ENCODE measurements at regions not wholly inside any gene's neighbourhood (a gene's known extent, or its start where the extent isn't known, plus 50 kb on each side); places are given as distances from the start of the nearest gene placed in this dataset.

DNA sequence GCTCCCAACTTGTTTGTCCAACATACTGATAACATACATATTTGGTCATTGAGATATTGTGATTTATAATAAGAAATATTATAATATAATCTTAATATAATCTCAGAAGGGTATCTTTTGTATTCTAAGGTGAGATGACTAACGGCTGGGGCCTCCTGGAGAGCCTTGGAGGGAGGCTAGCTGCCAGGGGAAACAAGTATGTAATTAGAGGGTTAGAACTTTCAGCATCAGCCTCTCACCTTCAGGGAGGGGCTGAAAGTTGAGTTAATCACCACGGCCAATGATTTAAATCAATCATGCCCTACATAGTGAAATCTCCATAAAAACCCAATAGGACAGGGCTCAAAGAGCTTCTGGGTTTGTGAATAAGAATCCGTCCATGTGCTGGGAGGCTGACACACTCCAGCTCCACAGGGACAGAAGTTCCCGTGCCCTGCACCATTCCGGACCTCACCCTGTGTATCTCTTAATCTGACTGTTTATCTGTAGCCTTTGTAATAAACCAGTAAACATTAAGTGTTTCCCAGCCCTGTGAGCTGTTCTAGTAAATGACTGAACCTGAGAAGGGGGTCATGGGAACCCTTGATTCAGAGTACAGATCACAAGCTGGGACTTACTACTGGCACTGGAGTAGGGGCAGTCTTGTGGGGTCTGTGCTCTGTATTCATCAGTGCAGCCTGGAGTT lies 86.3 kb upstream of the STEAP1B start:
- DNase-seq = no peak

DNA sequence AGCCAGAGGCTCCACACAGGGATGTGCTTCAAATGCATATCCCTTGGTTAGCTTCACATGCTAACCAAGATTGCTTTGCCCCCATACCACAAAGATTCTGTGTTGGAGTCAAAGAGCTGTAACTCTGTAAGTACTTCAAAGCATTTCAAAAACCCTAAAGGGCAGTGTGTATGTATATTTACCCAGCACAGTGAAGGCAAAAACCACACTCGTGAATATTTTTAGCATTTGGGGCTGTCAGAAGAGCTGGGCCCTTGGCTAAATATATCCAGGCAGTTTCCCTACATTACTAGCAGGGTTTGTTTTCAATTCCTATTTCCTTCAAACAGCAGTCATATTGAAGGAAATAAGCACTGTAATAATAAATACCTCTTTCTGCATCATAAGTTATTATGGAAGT lies 84.2 kb upstream of the STEAP1B start:
- DNase-seq = no peak

DNA sequence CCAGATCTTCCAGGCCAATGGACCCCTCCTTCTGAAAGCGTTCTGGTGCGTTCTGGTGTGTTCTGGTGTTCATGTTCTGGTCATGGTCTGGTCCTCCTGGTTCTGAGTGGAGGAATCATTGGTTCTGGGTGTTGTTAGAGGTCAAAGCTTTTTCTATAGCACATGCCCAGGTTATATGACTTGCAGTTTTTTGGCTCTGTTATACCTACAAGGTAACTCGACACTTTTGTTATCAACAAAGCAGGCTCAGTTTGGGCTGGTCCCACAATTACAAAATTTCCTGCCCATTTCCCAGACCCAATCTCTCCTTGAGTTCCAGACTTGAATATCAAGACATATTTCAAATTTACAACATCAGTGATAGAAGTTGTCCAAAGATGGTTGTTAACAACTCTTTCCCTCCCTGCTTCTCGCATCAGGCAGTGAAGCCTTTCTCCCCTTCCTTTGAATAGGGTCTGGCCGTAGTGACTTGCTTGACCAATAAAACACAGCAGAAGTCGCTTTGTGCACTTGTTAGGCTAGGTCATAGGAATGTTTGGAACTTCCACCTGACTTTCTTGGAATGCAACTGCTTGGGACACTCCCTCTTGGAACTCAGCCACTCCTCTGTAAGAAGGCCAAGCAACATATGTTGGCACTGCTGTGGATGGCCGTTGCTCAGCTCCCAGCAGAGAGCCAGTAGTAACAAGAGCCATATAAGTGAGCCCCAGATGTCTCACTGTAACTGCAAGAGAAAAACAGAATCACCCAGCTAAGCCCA lies 83.1 kb upstream of the STEAP1B start:
- DNase-seq = peak; percentile 87

DNA sequence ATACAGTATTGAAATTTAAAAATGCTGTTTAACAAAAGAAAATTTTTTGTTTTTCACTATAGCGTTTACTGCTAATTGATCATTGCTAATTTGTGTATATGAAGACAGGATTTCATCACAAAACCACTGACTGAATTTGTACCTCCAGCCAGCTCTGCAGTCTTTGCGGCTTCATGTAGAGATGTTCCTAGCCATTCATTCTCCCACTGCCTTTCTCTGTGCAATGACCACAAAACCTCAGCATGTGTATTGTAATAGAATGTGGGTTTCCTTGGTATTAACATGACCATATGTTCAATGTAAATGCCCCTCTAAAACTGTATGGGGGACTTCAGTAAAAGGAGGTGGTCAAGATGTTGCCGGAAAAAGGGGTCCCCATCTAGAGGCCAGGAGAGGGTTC lies 81.1 kb upstream of the STEAP1B start:
- no peak for DNase-seq

DNA sequence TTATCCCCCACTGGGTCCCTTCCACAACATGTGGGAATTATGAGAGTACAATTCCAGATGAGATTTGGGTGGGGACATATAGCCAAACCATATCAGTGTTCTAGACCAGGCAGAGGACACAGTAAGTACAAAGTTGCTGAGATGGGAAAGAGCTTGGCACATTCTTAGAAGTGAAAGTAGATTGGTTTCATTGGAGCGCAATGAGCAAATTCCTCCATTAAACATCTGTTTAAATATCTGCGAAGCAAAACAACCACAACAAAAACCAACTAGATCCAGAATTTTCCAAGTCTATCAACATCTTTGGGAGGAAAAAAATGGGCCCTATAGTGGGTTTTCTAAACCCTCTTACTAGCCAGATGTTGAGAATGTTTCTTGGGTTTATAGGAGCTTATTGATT lies 80.0 kb upstream of the STEAP1B start:
- no peak for DNase-seq

DNA sequence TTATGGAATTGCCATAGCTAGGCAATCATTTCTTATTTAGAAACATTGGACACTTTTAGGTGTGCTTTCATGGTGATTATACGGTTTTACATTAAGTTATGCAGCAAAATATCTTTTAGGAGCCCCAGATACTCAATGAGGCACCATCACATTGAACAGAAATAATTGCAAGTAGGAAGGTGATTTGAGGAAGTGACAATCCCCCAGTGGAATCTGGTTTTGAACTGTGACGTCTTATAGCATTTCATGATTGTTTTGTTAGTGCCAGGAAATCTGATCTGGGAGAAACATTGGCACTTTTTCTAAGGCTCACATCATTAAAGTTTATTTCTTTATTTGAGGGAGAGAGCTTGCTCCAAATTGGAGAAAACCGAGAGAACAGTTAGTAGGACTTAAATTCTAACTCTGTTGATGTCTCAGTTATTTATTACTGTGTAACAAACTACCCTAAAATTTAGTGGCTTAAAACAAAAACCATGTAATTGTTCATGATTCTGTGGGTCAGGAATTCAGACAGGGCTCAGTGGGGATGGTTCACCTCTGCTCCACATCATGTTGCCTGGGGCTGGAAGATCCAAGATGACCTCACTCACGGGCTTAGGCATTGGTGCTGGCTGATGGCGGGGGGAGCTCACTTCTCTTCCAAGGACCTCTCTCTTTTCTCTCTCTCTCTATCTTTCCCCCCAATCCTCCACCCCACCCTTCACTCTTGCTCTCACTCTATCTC lies 78.2 kb upstream of the STEAP1B start:
- DNase-seq = no peak

DNA sequence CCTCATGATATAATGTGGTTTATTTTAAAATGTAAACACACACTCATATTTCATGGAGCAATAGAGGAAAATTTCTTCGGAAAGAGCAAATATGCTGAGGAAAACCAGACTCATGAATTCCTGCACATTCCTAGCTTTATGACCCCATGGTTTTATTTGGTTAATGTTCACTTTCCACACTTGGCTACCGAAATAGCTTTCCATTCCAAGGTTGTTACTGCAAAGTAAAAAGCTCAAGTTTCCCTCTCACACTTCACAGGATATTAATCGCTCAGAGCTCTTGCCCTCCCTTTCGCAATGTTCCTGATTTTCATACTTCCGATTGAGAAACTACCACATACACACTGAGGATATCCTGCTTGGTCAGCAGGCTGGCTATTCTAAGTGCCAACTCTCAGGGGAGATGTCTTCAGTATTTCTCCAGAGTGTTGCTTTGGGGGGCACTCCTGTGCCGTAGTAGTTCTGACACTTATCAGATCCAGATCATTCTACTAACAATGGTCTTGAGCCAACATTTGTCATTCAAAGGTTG lies 77.5 kb upstream of the STEAP1B start:
- DNase-seq = no peak

DNA sequence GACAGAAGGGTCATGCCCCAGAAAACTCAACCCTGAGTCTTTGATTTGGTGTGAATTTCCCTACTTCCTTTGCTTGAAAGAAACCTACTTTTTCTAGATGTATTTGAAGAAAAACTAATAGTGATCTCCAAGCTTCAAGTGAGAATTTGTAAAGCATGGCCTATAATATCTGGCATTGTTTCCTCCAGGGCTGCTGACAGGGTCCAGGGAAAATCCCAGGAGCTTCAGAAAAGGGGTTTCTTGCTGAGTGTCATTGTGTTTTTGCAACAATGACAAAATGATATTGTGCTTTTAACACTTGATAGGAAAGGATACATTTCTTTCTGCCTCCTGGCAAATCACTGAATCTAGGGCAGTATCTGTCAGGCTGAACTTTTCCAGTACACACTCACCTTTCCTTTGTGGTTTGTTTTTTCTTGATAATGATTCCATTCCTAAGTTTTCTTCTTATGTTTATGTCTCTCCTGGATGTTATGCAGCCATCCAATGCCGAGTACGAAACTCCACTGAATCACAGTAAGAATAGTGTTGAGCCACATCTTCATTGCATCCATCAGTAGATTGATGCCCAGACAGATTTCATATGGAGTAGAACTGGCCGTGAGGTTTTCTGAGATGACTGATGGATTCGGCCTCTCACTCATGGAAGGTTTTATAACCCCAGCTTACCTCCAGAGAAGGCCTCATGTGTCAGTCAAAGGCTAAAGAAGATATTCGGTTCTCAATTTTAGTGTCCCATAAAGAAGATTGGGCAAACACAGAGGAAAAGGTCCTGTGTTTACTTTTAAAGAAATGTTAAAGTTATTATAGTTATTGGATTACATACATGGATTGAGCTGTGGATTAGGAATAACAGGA lies 76.9 kb upstream of the STEAP1B start:
- DNase-seq = no peak

DNA sequence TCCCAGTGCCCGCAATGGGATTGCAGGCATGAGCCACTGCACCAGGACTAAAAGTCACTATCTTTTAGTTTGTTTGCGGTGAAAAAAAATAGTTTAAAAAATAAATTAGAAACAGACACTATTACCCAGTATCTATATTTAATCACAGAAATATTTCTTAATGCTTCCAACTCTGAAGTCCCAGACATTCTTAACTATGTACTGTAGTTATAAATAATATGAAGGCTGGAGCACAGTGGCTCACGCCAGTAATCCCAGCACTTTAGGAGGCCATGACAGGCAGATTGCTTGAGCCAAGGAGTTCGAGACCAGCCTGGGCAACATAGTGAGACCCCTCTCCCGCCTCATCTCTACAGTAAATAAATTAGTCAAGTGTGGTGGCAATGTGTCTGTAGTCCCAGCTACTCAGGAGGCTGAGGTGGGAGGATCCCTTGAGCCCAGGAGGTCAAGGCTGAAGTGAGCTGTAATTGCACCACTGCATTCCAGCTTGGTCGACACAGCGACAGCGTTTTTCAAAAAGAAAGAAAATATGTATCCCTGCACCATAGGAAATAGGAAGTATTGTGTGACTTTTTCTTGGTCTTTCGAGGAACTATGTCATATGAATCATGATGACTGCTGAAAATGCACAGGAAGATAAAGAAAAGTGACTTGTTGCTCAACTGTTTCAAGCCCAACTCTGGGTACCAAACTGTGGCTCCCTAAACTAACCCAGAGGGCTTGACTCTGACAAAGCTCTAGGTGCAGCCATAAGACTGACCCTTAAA lies 74.9 kb upstream of the STEAP1B start:
- no peak for DNase-seq

DNA sequence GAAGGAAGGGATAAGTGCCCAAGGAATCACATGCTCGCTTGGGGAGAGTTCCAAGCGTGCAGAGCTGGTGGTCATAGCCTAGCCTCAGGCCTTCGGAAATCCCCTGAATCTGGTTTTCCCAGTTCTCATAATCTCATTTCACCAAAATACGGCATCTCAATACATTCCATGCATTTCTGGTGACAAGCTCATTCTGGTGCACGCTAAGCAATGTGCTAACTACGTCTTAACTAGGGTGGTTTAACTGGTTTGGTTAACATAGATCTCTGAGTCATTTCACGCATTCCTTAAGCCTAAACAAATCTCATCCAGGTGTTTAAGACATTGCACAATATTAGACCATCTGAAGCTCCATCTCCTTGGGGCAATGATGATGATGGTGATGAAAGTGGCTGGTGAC lies 72.9 kb upstream of the STEAP1B start:
- DNase-seq = no peak

DNA sequence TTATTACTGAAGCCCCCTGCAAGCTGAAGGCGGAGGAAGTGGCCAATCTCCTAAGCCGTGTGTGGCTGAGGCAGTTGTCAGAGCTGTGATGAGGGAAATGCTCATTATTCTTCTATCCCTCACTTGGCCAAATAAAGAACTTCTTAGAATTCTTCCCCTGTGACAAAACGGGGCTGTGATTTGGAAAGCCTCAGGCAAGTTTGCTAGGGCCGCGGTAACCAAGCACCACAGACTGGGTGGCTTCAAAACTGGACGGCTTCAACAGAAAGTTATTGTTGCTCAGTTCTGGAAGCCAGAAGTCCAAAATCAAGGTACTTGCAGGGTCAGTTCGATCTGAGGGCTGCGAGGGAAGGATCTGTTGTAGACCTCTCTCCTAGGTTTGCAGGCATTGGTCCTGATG lies 72.3 kb upstream of the STEAP1B start:
- DNase-seq = no peak

DNA sequence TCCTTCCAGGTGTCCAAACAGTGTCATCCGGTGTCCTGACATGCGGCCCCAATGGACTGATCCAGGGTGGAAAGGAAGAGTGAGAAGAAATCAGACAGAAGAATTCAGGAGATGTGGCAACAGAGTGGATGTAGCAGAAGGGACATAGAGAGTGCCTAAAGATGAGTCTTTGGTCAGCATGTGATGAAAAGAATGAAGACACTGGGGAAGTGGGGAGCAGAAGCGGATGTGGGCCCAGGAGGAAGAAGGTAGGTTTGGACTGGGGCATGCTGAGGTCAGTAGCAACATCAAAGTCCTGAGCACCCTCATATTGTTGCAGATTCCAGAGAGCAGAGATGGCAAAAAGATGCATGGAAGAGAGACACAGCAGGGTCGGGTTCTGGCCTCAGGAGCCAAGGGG lies 71.8 kb upstream of the STEAP1B start:
- no peak for DNase-seq

DNA sequence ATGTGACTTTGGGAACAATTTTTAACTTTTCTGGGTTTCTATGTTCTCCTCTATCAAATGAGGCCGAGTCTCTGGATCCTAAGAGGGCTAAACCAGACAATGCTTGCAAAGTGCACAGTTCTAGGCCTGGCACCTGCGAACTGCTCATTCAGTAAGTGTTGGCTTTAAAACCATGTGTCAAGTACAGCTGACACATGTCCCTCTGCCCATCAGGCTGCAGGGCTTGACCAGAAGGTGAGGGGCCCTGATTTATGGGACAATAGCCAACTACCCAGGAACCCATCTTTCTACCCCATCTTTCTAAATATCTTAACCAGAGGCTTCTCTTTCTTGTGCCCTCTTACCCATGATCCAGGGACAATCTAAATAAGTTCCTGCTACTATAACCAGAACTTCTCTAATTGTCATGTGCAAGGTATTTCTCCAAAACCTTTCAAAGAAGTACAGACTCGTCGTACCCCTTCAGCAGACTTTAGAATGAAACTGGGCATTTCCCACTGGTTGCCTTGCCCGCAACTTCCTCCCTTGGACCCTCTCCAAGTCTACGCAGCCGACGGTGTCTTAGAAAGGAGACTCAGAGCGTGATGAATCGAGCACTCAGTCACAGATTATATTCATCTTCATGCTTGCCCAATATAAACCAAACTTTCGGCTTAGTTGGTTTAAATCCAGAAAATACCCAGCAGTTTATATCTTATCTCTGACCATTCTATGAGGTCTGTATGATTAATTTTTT lies 69.8 kb upstream of the STEAP1B start:
- no peak for DNase-seq

DNA sequence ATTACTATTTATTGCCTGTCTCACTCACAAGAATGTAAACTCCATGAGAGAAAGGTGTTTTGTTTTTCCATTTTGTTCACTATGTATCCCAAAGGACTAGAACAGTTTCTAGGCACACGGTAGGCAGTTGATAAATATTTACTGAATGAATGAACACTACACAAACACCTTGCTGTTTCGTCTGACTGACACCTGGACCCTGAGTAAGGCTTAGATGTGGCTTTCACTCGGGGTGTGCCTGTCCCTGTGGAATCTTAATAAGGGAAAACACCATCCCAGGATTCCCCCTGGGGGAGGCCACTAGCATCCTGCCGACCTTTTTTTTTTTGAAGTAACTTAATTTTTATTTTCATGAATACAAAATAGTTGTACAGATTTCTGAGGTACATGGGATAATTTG lies 66.6 kb upstream of the STEAP1B start:
- no peak for DNase-seq

DNA sequence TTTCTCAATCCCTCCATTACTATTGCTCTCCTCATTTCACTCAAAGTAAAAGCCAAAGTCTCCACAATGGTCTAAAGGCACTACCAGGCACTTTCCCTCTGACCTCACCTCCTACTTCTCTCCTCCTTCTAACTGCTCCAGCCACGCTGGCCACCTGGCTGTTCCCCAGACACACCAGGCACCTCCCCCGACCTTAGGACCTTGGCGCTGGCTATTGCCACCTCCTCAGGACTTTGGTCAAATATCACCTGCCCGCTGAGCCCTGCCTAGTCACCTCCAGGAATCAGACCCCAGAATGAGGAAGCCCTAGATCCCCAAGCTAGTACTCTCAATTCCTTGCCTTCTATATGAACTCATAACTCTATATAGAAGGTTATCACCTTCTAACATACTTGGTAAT lies 66.2 kb upstream of the STEAP1B start:
- DNase-seq = no peak

DNA sequence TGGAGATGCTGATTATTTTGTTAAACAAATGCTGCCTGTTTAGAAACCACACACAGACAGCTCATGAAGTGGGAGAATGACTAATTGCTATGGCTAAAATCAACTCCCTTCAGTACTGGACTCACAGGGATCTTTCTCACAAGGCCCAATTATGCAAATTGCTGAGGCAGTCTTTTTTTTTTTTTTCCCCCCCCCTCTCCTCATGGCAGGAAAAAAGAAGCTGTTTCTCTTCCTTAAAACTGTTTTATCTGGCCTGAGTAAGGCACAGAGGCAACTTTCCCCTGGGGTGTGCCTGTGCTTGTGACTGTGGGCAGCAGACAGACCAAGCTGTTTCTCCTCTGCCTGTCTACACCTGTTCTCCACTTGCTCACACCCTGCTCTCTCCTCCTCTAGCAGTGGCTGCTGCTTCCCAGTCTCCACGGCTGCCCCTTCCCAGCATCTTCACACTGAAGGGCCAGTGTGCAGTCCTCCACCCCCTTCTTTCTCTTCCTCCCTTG lies 65.4 kb upstream of the STEAP1B start:
- no peak for DNase-seq

DNA sequence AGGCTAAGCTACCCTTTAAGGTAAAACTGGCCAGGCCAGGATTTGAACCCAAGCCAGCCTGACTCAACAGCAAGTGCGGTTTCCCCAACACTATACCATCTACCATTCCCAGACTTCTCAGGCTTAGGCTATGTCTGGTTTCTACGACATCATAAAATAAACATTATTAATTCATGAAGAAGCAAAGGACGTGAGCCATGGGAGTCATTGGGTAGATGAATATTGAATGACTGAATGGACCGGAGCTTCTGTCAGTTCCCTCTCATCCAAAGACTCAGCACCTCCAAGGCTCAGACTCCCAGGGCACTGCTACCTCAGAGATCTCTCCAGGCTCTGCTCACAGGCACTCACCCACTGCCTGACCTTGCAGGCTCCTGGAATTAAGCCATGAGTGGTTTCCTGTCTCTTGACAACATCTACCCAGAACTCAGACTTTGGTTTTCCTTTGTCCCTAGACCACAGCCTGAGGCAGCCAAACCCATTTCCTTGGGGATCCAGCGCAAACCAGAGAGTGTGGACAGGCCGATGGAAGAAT lies 64.6 kb upstream of the STEAP1B start:
- DNase-seq = no peak

DNA sequence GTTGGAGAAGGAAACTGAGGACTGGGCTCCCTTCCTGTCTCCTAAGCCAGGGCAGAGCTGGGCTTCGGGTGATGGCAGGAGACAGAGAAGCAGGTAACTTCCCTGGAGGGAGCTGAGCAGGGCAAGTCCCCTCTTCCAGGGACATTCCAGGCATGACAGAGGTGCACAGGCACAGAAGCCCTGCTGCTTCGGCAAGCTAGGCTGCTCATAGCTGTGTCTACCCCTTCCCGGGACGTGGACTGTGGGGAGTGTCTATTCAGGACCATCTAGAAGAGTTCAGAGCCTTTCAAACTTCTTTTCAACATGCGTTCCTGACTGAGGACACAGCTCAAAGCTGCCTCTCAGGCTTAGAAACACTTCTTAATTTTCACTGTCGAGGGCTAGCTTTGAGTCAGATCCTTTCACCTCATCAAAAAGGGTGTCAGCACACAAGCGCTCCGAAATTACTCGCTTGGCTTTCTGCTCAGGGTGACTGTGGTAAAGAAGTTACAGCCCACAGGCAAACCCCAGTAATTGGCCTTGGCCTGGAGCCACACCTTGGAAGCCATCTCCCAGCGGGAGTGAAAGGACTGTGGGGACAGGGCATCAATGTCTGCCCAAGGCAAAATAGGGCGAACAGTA lies 63.7 kb upstream of the STEAP1B start:
- DNase-seq = no peak

DNA sequence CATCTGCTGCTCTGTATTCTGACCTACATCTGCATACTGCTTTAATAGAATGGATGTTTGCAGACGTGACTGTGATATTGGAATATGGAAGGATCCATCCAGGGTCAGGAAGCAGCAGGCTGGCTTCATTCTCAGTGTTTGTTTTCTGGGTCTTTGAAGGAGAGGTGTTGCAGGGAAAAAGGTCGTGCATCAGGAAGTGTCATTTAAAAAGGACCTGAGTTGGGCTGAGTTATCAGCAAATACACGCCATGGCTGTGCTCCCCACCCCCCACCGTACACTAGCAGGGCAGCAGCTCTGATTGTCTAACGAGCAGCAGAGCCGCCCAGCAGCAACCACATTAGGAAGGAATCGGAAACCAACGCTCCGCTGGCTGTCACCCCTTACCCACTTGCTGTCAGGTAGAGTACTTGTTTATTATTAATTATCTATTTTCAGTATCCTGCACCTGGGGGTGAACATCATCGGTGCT lies 63.1 kb upstream of the STEAP1B start:
- no peak for DNase-seq

DNA sequence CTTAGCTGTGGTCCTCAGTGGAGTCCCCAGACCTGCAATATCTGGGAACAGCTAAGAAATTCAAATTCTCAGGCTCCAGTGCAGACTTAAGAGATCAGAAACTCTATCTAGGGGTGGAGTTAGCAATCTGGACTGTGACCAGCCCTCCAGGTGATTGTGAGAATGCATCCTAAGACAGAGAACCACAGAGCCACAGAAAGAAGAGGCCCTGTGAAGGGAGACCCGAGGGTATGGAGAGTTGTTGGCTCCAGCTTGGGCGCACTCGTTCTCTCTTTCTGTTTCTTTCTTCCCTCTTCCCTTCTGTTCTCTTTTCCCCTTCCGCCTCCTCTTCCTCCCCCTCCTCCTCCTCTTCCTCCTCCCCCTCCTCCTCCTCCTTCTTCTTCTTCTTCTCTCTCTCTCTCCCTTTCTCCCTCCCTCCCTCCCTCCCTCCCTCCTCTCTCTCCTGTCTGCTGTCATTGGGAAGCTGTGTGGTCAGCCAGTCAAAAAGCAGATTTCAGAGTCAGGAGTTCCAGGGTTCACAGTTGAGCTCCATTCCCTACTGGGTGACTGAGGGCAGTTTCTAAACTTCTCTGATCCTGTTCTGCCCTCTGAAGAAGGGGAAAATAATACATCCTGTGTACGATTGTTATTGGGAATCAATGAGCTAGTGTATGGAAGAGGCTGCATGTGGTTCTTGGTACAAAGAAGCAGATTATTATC lies 62.1 kb upstream of the STEAP1B start:
- DNase-seq = no peak
